ENCODE measurements at regions not wholly inside any gene's neighbourhood (a gene's known extent, or its start where the extent isn't known, plus 50 kb on each side); places are given as distances from the start of the nearest gene placed in this dataset.
A peak's percentile ranks its signal among the peaks of the same experiment; 100 is the strongest.
"Not testable (repeated sequence)": the region's sequence is repeated elsewhere in the genome, so short reads cannot be mapped to it uniquely, and the experiment has no call there.

DNA sequence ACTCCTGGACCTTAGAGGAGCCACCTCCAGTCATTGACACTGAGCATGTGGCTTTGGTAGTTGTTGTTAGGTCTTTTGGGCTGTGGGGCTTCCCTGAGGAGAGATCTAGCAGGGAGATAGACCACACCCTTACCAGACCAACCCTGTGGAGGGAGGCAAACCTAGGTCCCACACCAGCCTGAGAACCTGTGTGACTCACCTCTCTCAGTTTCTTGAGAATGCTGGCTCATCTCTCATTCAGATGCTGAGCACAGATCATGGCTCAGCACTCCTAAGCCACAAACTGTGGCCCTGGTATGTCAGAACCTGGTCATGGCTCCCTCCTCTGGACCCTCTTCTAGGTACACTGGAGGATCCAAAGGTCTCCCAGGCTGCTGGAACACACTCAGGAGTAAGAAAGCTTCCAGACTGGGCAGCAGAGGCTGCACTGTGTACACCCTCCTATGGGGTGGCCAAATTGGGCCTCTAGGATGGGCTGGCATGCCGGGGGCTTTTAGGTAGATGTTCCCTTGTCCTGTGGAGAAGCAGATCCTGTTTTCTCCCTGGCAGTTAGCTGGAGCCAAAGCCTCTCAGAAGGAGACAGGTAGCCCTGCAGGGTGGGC is 1294.5 kb downstream of the KHDRBS2 start:
- Histone ChIP-seq H3K36me3 (ENCODE audit: control insufficient read depth, insufficient read depth, low read length) (no peaks in the 10 kb centered on the region), H3K4me1 (ENCODE audit: control insufficient read depth, insufficient read depth, low read length) (no peaks in the 10 kb centered on the region), H3K27me3 (ENCODE audit: control insufficient read depth, insufficient read depth, low read length) (no peaks in the 10 kb centered on the region), H3K9me3 (ENCODE audit: control insufficient read depth, low read depth, low read length) (no peaks in the 10 kb centered on the region), H3K27ac (ENCODE audit: low read length) (no peak overlapping the region), H3K4me3 (ENCODE audit: low read length) (no peak overlapping the region)
- no peak for DNase-seq
- no CpG with 5 or more reads among the region's 1 CpG for WGBS (ENCODE audit: insufficient coverage, low lambda C conversion rate)

DNA sequence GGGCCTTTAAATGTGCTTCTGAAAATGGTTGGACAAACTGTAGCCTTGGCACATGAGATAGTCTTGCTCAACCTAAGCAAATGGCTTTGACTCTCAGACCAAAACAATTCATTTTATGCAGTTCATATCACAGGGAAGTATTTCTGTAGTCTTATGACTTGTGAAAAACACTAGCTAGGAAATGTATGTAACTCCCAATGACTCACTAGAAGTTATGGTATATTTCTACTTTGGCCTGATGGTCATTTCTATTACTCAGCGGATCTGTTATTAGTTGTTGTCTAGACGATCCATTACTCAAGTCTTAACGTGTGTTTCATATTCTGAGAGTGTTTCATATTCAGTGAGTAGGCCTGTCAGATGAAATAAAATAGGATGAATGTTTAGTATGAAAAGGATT is 1333.5 kb downstream of the KHDRBS2 start:
- 93% methylated on average over 2 of the region's 3 CpGs for WGBS (ENCODE audit: insufficient coverage, low lambda C conversion rate)
- DNase-seq, result no peak
- Histone ChIP-seq H3K27ac (ENCODE audit: low read length) (no peak overlapping the region), H3K36me3 (ENCODE audit: control insufficient read depth, insufficient read depth, low read length) (no peaks in the 10 kb centered on the region), H3K9me3 (ENCODE audit: control insufficient read depth, low read depth, low read length) (no peaks in the 10 kb centered on the region), H3K4me3 (ENCODE audit: low read length) (no peak overlapping the region), H3K4me1 (ENCODE audit: control insufficient read depth, insufficient read depth, low read length) (no peaks in the 10 kb centered on the region), H3K27me3 (ENCODE audit: control insufficient read depth, insufficient read depth, low read length) (no peaks in the 10 kb centered on the region)

DNA sequence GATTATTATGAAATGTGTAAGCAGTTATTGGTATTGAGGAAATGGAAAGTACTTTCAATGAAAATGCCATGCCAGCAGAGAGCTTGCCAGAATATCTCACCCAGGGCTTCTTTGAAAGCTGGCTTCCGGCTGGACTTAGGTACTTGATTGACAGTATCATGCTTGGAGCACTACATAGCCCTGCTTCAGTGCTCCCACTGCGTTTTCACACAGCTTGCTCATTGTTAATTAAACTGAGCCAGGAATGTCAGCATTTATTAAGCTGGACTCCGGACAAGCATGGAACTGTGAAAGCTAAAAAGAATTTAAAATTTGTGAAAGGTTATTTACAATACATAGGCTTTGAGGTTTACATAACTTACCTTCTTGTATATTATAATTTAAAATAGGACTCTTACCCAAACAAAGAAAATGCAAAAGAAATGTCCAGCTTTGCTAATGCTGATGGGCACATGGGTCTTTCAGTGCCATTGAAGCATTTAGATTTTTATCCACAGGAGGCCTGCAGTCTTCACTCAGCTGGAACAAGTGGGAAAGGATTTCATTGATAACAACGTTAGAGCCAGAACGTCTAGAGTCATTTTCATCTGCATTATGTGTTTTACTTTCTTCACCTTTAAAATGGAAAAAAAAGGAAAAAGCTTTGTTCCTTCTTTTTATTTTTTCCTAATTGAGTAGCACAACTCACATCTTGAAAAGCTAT is 1335.7 kb downstream of the KHDRBS2 start:
- not testable (repeated sequence) for H3K36me3 ChIP-seq (ENCODE audit: control insufficient read depth, insufficient read depth, low read length); DNase-seq; H3K9me3 ChIP-seq (ENCODE audit: control insufficient read depth, low read depth, low read length); H3K4me3 ChIP-seq (ENCODE audit: low read length); H3K27ac ChIP-seq (ENCODE audit: low read length); H3K4me1 ChIP-seq (ENCODE audit: control insufficient read depth, insufficient read depth, low read length); H3K27me3 ChIP-seq (ENCODE audit: control insufficient read depth, insufficient read depth, low read length)
- 80% methylated on average over 1 of the region's 5 CpGs for WGBS (ENCODE audit: insufficient coverage, low lambda C conversion rate)

DNA sequence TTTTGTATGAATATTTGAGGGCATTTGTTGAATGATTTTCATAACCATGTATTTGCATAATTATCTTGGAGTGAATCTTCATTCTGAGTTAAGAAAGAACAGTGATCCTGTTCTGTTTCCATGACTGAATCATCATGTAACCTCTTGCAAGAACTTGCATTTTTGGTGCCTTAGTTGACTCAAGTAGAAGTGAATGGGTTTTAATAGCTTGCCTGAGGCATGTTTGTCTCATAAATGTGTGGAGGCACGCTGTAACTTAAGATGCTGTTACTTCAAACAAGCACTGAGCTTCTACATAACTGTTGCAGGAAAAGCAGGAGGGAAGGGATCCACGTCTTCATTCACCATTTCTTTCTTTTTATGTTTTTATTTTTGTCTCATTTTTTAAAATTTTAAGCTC is 1338.6 kb downstream of the KHDRBS2 start:
- not testable (repeated sequence) for H3K9me3 ChIP-seq (ENCODE audit: control insufficient read depth, low read depth, low read length); H3K27ac ChIP-seq (ENCODE audit: low read length); DNase-seq; H3K36me3 ChIP-seq (ENCODE audit: control insufficient read depth, insufficient read depth, low read length); H3K4me3 ChIP-seq (ENCODE audit: low read length); H3K27me3 ChIP-seq (ENCODE audit: control insufficient read depth, insufficient read depth, low read length); H3K4me1 ChIP-seq (ENCODE audit: control insufficient read depth, insufficient read depth, low read length)
- 80% methylated on average over 1 of the region's 2 CpGs for WGBS (ENCODE audit: insufficient coverage, low lambda C conversion rate)

DNA sequence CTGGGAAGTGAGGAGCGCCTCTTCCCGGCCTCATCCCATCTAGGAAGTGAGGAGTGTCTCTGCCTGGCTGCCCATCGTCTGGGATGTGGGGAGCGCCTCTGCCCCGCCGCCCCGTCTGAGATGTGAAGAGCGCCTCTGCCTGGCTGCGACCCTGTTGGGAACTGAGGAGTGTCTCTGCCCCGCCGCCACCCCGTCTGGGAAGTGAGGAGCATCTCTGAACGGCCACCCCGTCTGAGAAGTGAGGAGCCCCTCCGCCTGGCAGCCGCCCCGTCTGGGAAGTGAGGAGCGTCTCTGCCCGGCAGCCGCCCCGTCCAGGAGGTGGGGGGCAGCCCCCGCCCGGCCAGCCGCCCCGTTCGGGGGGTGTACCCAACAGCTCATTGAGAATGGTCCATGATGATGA is 1341.2 kb downstream of the KHDRBS2 start:
- not testable (repeated sequence) for H3K36me3 ChIP-seq (ENCODE audit: control insufficient read depth, insufficient read depth, low read length); H3K9me3 ChIP-seq (ENCODE audit: control insufficient read depth, low read depth, low read length); DNase-seq; H3K4me1 ChIP-seq (ENCODE audit: control insufficient read depth, insufficient read depth, low read length); H3K4me3 ChIP-seq (ENCODE audit: low read length); H3K27me3 ChIP-seq (ENCODE audit: control insufficient read depth, insufficient read depth, low read length); H3K27ac ChIP-seq (ENCODE audit: low read length)
- no CpG with 5 or more reads among the region's 26 CpGs for WGBS (ENCODE audit: insufficient coverage, low lambda C conversion rate)

DNA sequence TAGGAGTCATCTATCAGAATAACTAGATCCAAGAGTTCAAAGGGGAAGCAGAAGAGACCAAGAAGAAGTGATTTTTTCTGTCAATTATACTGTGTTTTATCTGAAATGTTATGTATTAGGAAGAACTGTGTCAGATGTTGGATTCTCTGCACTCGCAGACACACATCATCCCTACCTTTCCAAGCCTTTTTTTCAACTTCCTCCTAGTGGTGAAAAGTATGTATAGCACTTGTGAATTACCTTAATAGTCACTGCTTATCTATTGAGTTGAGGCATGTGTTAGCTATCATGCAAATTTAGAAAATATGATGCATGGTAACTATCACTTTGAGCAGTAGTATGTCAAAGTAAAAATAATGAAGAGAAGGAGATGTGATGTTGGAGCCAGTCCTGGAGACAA is 1350.1 kb downstream of the KHDRBS2 start:
- H3K27me3 ChIP-seq (ENCODE audit: control insufficient read depth, insufficient read depth, low read length); H3K9me3 ChIP-seq (ENCODE audit: control insufficient read depth, low read depth, low read length); H3K4me3 ChIP-seq (ENCODE audit: low read length); H3K27ac ChIP-seq (ENCODE audit: low read length); H3K4me1 ChIP-seq (ENCODE audit: control insufficient read depth, insufficient read depth, low read length); H3K36me3 ChIP-seq (ENCODE audit: control insufficient read depth, insufficient read depth, low read length); DNase-seq: not testable (repeated sequence)
- no CpG with 5 or more reads among the region's 1 CpG for WGBS (ENCODE audit: insufficient coverage, low lambda C conversion rate)

DNA sequence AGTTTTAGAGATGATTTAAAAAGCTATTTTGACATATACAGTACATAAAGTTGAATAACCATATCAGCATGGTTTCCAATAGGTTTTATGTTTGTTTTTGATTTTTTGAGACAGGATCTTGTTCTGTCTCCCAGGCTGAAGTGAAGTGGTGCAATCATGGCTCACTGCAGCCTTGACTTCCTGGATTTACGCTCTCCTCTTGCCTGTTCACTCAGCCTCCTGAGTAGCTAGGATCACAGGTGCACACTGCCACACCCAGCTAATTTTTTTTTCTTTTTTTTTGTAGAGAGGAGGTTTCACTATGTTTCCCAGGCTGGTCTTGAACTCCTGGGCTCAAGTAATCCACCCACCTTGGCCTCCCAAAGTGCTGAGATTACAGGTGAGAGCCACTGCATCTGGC is 1366.4 kb downstream of the KHDRBS2 start:
- H3K9me3 ChIP-seq (ENCODE audit: control insufficient read depth, low read depth, low read length); H3K36me3 ChIP-seq (ENCODE audit: control insufficient read depth, insufficient read depth, low read length); H3K4me1 ChIP-seq (ENCODE audit: control insufficient read depth, insufficient read depth, low read length); H3K4me3 ChIP-seq (ENCODE audit: low read length); H3K27ac ChIP-seq (ENCODE audit: low read length); H3K27me3 ChIP-seq (ENCODE audit: control insufficient read depth, insufficient read depth, low read length): not testable (repeated sequence)
- 50% methylated on average over 1 of the region's 1 CpG for whole genome bisulfite sequencing (ENCODE audit: insufficient coverage, low lambda C conversion rate)
- DNase-seq, result peak; percentile 8 to 12

DNA sequence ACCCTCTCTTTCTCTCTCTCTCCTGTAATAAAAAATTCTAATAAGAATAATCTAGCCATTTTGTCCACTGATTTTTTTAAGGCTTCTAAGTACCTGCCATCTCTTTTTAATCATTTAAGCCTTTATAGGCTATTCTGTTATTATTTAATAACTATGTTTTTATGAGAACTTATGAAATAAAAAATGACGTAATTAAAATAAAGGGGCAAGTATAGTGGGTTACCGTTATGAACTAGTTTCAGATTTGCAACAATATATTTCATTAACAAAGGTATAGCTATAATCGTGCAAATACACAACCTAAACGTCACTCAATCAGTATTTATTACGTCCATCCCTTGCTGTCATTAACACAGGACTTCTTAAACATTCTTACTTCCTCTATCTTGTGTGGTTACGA is 1382.2 kb downstream of the KHDRBS2 start:
- not testable (repeated sequence) for H3K4me1 ChIP-seq (ENCODE audit: control insufficient read depth, insufficient read depth, low read length); H3K27ac ChIP-seq (ENCODE audit: low read length); H3K4me3 ChIP-seq (ENCODE audit: low read length); H3K27me3 ChIP-seq (ENCODE audit: control insufficient read depth, insufficient read depth, low read length); H3K9me3 ChIP-seq (ENCODE audit: control insufficient read depth, low read depth, low read length); DNase-seq; H3K36me3 ChIP-seq (ENCODE audit: control insufficient read depth, insufficient read depth, low read length)
- WGBS (ENCODE audit: insufficient coverage, low lambda C conversion rate), result no CpG with 5 or more reads among the region's 6 CpGs

DNA sequence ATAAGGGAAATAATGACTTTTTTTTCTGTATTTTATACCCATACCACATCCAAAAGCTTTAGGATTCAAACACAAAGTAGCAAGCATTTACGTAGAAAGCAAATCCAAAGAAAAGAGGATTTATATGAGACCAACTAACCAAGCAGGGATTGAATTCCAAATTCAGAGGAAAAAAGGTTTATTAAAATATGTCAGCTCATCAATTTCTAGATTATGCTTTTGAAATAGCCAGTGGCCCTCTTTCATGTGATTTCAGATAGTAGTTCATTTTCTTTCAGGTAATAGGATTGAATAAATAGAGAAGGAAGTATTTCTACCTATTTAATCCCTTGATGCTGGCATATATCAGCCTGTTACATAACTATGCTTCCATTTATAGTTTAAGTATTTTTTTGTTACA is 1392.7 kb downstream of the KHDRBS2 start:
- not testable (repeated sequence) for H3K36me3 ChIP-seq (ENCODE audit: control insufficient read depth, insufficient read depth, low read length); H3K9me3 ChIP-seq (ENCODE audit: control insufficient read depth, low read depth, low read length); H3K27ac ChIP-seq (ENCODE audit: low read length); H3K27me3 ChIP-seq (ENCODE audit: control insufficient read depth, insufficient read depth, low read length); H3K4me3 ChIP-seq (ENCODE audit: low read length); H3K4me1 ChIP-seq (ENCODE audit: control insufficient read depth, insufficient read depth, low read length); DNase-seq
- WGBS (ENCODE audit: insufficient coverage, low lambda C conversion rate), result no CpG with 5 or more reads among the region's 1 CpG

DNA sequence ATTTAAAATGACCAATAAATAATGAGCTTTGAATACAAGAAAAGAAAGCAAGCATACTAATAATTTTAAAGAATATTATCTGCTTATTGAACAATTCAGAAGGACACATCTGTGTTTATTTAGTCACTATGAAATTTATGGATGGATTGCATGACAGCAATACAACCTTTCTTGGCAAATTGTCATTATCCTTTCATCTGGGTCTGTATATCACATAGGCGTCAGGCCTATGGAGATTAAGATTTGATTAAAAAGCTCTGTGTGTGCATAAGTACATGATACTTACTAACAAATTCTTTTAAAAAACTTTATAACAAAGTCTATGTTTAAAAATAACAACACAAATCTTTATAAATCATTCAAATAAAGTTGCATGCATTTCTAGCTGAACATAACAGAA is 1394.4 kb downstream of the KHDRBS2 start:
- WGBS (ENCODE audit: insufficient coverage, low lambda C conversion rate), result no CpG with 5 or more reads among the region's 1 CpG

DNA sequence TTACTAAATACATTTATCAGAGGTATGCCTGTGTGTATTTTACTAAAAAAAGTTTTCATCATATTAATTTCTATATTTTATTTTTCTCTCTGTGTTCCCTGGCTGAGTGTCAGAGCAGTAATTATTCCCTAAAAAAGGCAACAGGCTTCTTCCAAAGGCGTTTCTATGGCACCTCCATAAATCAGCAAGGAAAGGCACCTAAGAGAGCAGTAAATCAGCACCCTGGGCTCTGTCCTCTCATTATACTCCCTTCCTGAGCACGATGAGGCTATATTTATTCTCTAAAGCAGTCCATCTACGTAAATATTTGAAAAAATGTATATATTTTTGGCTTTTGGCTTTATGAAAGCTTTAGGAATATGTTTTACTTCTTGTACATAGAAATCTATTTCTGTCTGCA is 1408.6 kb downstream of the KHDRBS2 start:
- WGBS (ENCODE audit: insufficient coverage, low lambda C conversion rate), result no CpG with 5 or more reads among the region's 3 CpGs
- not testable (repeated sequence) for H3K27ac ChIP-seq (ENCODE audit: low read length); H3K4me3 ChIP-seq (ENCODE audit: low read length); DNase-seq; H3K36me3 ChIP-seq (ENCODE audit: control insufficient read depth, insufficient read depth, low read length); H3K4me1 ChIP-seq (ENCODE audit: control insufficient read depth, insufficient read depth, low read length); H3K9me3 ChIP-seq (ENCODE audit: control insufficient read depth, low read depth, low read length); H3K27me3 ChIP-seq (ENCODE audit: control insufficient read depth, insufficient read depth, low read length)

More for the DNA sequence above, 1394.4 kb downstream of the KHDRBS2 start:
- no peaks in the 10 kb centered on the region for H3K9me3 ChIP-seq (ENCODE audit: control insufficient read depth, low read depth, low read length)
- no peaks in the 10 kb centered on the region for H3K36me3 ChIP-seq (ENCODE audit: control insufficient read depth, insufficient read depth, low read length)
- H3K4me1 ChIP-seq (ENCODE audit: control insufficient read depth, insufficient read depth, low read length), result no peaks in the 10 kb centered on the region
- no peak overlapping the region for H3K27ac ChIP-seq (ENCODE audit: low read length)
- H3K4me3 ChIP-seq (ENCODE audit: low read length), result no peak overlapping the region
- no peak for DNase-seq
- H3K27me3 ChIP-seq (ENCODE audit: control insufficient read depth, insufficient read depth, low read length), result no peaks in the 10 kb centered on the region
